GM23248 (cell line): ENCODE measurements at regions not wholly inside any gene's neighbourhood (a gene's known extent, or its start where the extent isn't known, plus 50 kb on each side); places are given as distances from the start of the nearest gene placed in this dataset.

Source experiments
- DNase-seq: peaks from one replicate; pipeline ENCODE4 v3.0.0-alpha.2; 2015
- H2AFZ ChIP-seq: fragments of 200-600 bp; sonication (generic); 2 replicates; pipeline ENCODE4 v1.6.1; 2016; ENCODE audit warnings: antibody characterized with exemption
- H3F3A ChIP-seq: fragments of 200-600 bp; sonication (generic); 2 replicates; pipeline ENCODE4 v1.6.1; 2016; ENCODE audit warnings: mild to moderate bottlenecking, antibody characterized with exemption, mixed run types; ENCODE audit not compliant: insufficient read depth
- H3K27ac ChIP-seq: fragments of 200-600 bp; sonication (generic); 2 replicates; pipeline ENCODE4 v1.5.1; 2016; ENCODE audit warnings: mild to moderate bottlenecking
- H3K27me3 ChIP-seq: fragments of 200-600 bp; sonication (generic); replicated peaks from 2 replicates; pipeline ENCODE4 v1.6.1; 2016; ENCODE audit warnings: mild to moderate bottlenecking; ENCODE audit not compliant: insufficient read depth
- H3K36me3 ChIP-seq: fragments of 200-600 bp; sonication (generic); 2 replicates; pipeline ENCODE4 v1.6.1; 2016; ENCODE audit warnings: low read depth, mild to moderate bottlenecking
- H3K4me1 ChIP-seq: fragments of 200-600 bp; sonication (generic); 2 replicates; pipeline ENCODE4 v1.6.1; 2016; ENCODE audit warnings: mild to moderate bottlenecking; ENCODE audit not compliant: insufficient read depth
- H3K4me2 ChIP-seq: fragments of 200-600 bp; sonication (generic); one replicate; pipeline ENCODE4 v1.6.1; 2016; ENCODE audit warnings: mild to moderate bottlenecking; ENCODE audit not compliant: unreplicated experiment
- H3K4me3 ChIP-seq: fragments of 200-600 bp; sonication (generic); 2 replicates; pipeline ENCODE4 v1.5.1; 2016; ENCODE audit warnings: mild to moderate bottlenecking
- H3K79me2 ChIP-seq: fragments of 200-600 bp; sonication (generic); 2 replicates; pipeline ENCODE4 v1.6.1; 2016; ENCODE audit warnings: mild to moderate bottlenecking; ENCODE audit not compliant: insufficient read depth
- H3K9ac ChIP-seq: fragments of 200-600 bp; sonication (generic); 2 replicates; pipeline ENCODE4 v1.6.1; 2016; ENCODE audit warnings: mild to moderate bottlenecking
- H3K9me2 ChIP-seq: fragments of 200-600 bp; sonication (generic); 2 replicates; pipeline ENCODE4 v1.6.1; 2016; ENCODE audit warnings: mixed run types, mild to moderate bottlenecking, moderate library complexity; ENCODE audit not compliant: insufficient read depth
- H3K9me3 ChIP-seq: fragments of 200-600 bp; sonication (generic); one replicate; pipeline ENCODE4 v1.6.1; 2017; ENCODE audit warnings: low read depth
- H4K20me1 ChIP-seq: fragments of 200-600 bp; sonication (generic); 2 replicates; pipeline ENCODE4 v1.6.0; 2016; ENCODE audit not compliant: insufficient read depth
- EZH2 ChIP-seq: fragments of 200-600 bp; sonication (generic); IDR thresholded peaks from 2 replicates; pipeline ENCODE4 v1.6.1; 2018; ENCODE audit warnings: antibody characterized with exemption, mild to moderate bottlenecking; ENCODE audit not compliant: insufficient read depth, poor library complexity, severe bottlenecking
- EZH2phosphoT487 ChIP-seq: fragments of 200-600 bp; sonication (generic); IDR thresholded peaks from 2 replicates; pipeline ENCODE4 v1.6.1; 2018; ENCODE audit warnings: antibody characterized with exemption, moderate library complexity, mild to moderate bottlenecking, low read depth; ENCODE audit not compliant: insufficient read depth
- WGBS, 2 experiments: methylation state at CpG; one replicate each; pipeline ENCODE4 v1.1.6; 2015 to 2017; ENCODE audit warnings: low lambda C conversion rate in 2 of 2, low coverage in 1 of 2; ENCODE audit errors: missing lambda C conversion rate in 2 of 2; 5-methylcytosine and 5-hydroxymethylcytosine counted together
- in situ Hi-C: fragments of 300-500 bp; cut with MboI; formaldehyde crosslinking; loops from 2 replicates; pipeline ENCODE4 v1.15.0; 2020

- Histone ChIP-seq H3K9me2 (no peaks in the 10 kb centered on the region), H3K36me3 (no peaks in the 10 kb centered on the region), H3K4me2 (no peak overlapping the region), H3K9ac (no peak overlapping the region), H3K4me3 (no peak overlapping the region), H3K27me3 (no peaks in the 10 kb centered on the region), H3F3A (no peaks in the 10 kb centered on the region), H2AFZ (no peak overlapping the region), H3K79me2 (no peaks in the 10 kb centered on the region), H3K9me3 (peaks cover 5% of the 10 kb centered on the region), H3K27ac (no peak overlapping the region), H4K20me1 (no peaks in the 10 kb centered on the region), H3K4me1 (no peaks in the 10 kb centered on the region)
- DNase-seq: no peak
- in situ Hi-C loops: no loop called here
- TF ChIP-seq EZH2 (no peak), EZH2phosphoT487 (no peak)
- WGBS, 2 experiments: 15 to 23% methylated on average over 3 of the region's 3 CpGs
Measured at GRCh38 chr13:58081301-58081820, 449.8 kb downstream of the PCDH17 start.

GRCh38 chr13:58083064-58083463 lies 451.5 kb downstream of the PCDH17 start:
- in situ Hi-C loops: no loop called here
- no peaks in the 10 kb centered on the region for H3K36me3 ChIP-seq
- H3K4me2 ChIP-seq: no peak overlapping the region
- H3K27me3 ChIP-seq: no peaks in the 10 kb centered on the region
- no peaks in the 10 kb centered on the region for H3K9me2 ChIP-seq
- no peak overlapping the region for H3K27ac ChIP-seq
- no peaks in the 10 kb centered on the region for H3K9me3 ChIP-seq
- TF ChIP-seq EZH2 (no peak), EZH2phosphoT487 (no peak)
- H3K4me3 ChIP-seq: no peak overlapping the region
- no peaks in the 10 kb centered on the region for H3F3A ChIP-seq
- no peak overlapping the region for H2AFZ ChIP-seq
- WGBS, 2 experiments: 15 to 20% methylated on average over 4 of the region's 4 CpGs
- no peaks in the 10 kb centered on the region for H4K20me1 ChIP-seq
- DNase-seq: no peak
- H3K4me1 ChIP-seq: no peaks in the 10 kb centered on the region
- H3K9ac ChIP-seq: no peak overlapping the region
- H3K79me2 ChIP-seq: no peaks in the 10 kb centered on the region

GRCh38 chr13:58085274-58085673 lies 453.7 kb downstream of the PCDH17 start:
- Histone ChIP-seq H3K4me1 (no peaks in the 10 kb centered on the region), H3K27ac (no peak overlapping the region), H3K4me2 (no peak overlapping the region), H3K9ac (no peak overlapping the region), H3K27me3 (no peaks in the 10 kb centered on the region), H3K9me2 (no peaks in the 10 kb centered on the region), H3K4me3 (no peak overlapping the region), H3K79me2 (no peaks in the 10 kb centered on the region), H3K36me3 (no peaks in the 10 kb centered on the region), H3F3A (no peaks in the 10 kb centered on the region), H2AFZ (no peak overlapping the region), H4K20me1 (no peaks in the 10 kb centered on the region), H3K9me3 (no peaks in the 10 kb centered on the region)
- in situ Hi-C loops: no loop called here
- WGBS, 2 experiments: 17 to 25% methylated on average over 2 of the region's 2 CpGs
- TF ChIP-seq EZH2phosphoT487: no peak
- TF ChIP-seq EZH2: no peak
- DNase-seq: no peak

- H3K9me2 ChIP-seq: no peaks in the 10 kb centered on the region
- 35 to 41% methylated on average over 3 of the region's 3 CpGs for WGBS, 2 experiments
- no peaks in the 10 kb centered on the region for H3F3A ChIP-seq
- DNase-seq: no peak
- TF ChIP-seq EZH2phosphoT487 (no peak), EZH2 (no peak)
- no peaks in the 10 kb centered on the region for H3K36me3 ChIP-seq
- no peaks in the 10 kb centered on the region for H3K4me1 ChIP-seq
- H3K4me2 ChIP-seq: no peak overlapping the region
- no peak overlapping the region for H3K27ac ChIP-seq
- in situ Hi-C loops: no loop called here
- no peaks in the 10 kb centered on the region for H3K27me3 ChIP-seq
- no peaks in the 10 kb centered on the region for H3K9me3 ChIP-seq
- no peaks in the 10 kb centered on the region for H4K20me1 ChIP-seq
- no peak overlapping the region for H3K9ac ChIP-seq
- no peak overlapping the region for H2AFZ ChIP-seq
- H3K4me3 ChIP-seq: no peak overlapping the region
- H3K79me2 ChIP-seq: no peaks in the 10 kb centered on the region
Measured at GRCh38 chr13:58085819-58086218, 454.3 kb downstream of the PCDH17 start.

GRCh38 chr13:58087566-58087965 lies 456.0 kb downstream of the PCDH17 start:
- no peak for DNase-seq
- no peaks in the 10 kb centered on the region for H3K79me2 ChIP-seq
- H3K4me2 ChIP-seq: no peak overlapping the region
- no peaks in the 10 kb centered on the region for H3K9me2 ChIP-seq
- H2AFZ ChIP-seq: no peak overlapping the region
- no peaks in the 10 kb centered on the region for H3K27me3 ChIP-seq
- H3K4me3 ChIP-seq: no peak overlapping the region
- no peaks in the 10 kb centered on the region for H3K4me1 ChIP-seq
- H3K27ac ChIP-seq: no peak overlapping the region
- in situ Hi-C loops: no loop called here
- H4K20me1 ChIP-seq: no peaks in the 10 kb centered on the region
- H3K9ac ChIP-seq: no peak overlapping the region
- no peaks in the 10 kb centered on the region for H3K36me3 ChIP-seq
- no peaks in the 10 kb centered on the region for H3K9me3 ChIP-seq
- no peak for TF ChIP-seq EZH2
- TF ChIP-seq EZH2phosphoT487: no peak
- H3F3A ChIP-seq: no peaks in the 10 kb centered on the region
